Caco-2 (cell line): ENCODE measurements at regions not wholly inside any gene's neighbourhood (a gene's known extent, or its start where the extent isn't known, plus 50 kb on each side); places are given as distances from the start of the nearest gene placed in this dataset.

Source experiments
- BruUV-seq: library from RNA; stranded (reverse); fragments of 400-500 nt; replicated peaks from 2 replicates; lab custom pipeline; 2021; lab: Mats Ljungman, UMichigan
- CTCF ChIA-PET: fragments of 300-600 bp; sonication (Branson Sonifier 250); formaldehyde crosslinking; loops from one replicate; lab custom pipeline; 2022; ENCODE audit warnings: antibody characterized with exemption; lab: Charles Lee
- POLR2A ChIA-PET: fragments of 300-600 bp; sonication (Branson Sonifier 250); formaldehyde crosslinking; loops from one replicate; lab custom pipeline; 2022; ENCODE audit warnings: antibody characterized with exemption; lab: Charles Lee
- DNase-seq, 2 experiments: peaks; one replicate each; pipeline versions ENCODE4 v3.0.0 to v3.0.0-alpha.2; 2020 to 2022
- H3K27me3 ChIP-seq: replicated peaks from 2 replicates; pipeline ENCODE4 v1.6.0; 2011; ENCODE audit warnings: low read length; ENCODE audit not compliant: control insufficient read depth, insufficient read depth
- H3K36me3 ChIP-seq: 2 replicates; pipeline ENCODE4 v1.5.1; 2011; ENCODE audit warnings: low read length; ENCODE audit not compliant: control insufficient read depth, insufficient read depth
- H3K4me1 ChIP-seq: fragments of 250-450 bp; sonication (Bioruptor Pico); 2 replicates; pipeline ENCODE4 v1.5.1; 2020; ENCODE audit warnings: mild to moderate bottlenecking
- H3K4me3 ChIP-seq: 2 replicates; pipeline ENCODE4 v1.5.1; 2011; ENCODE audit warnings: low read depth, mild to moderate bottlenecking, control low read depth, low read length
- H3K9me3 ChIP-seq: fragments of 250-450 bp; sonication (Bioruptor Pico); 2 replicates; pipeline ENCODE4 v1.5.1; 2020; ENCODE audit warnings: mild to moderate bottlenecking, moderate library complexity
- H3K27ac Mint-ChIP-seq: one replicate; pipeline ENCODE4 v1.8.0; 2022; ENCODE audit warnings: mixed read lengths; ENCODE audit not compliant: unreplicated experiment
- H3K27me3 Mint-ChIP-seq: one replicate; pipeline ENCODE4 v1.8.0; 2022; ENCODE audit warnings: mixed read lengths; ENCODE audit not compliant: insufficient read depth, unreplicated experiment
- H3K36me3 Mint-ChIP-seq: one replicate; pipeline ENCODE4 v1.8.0; 2022; ENCODE audit warnings: mild to moderate bottlenecking, mixed read lengths; ENCODE audit not compliant: insufficient read depth, unreplicated experiment
- H3K4me1 Mint-ChIP-seq: one replicate; pipeline ENCODE4 v1.8.0; 2022; ENCODE audit warnings: low read depth, mixed read lengths; ENCODE audit not compliant: unreplicated experiment
- H3K4me3 Mint-ChIP-seq: one replicate; pipeline ENCODE4 v1.8.0; 2022; ENCODE audit warnings: mild to moderate bottlenecking, moderate library complexity, mixed read lengths; ENCODE audit not compliant: unreplicated experiment
- H3K9me3 Mint-ChIP-seq: one replicate; pipeline ENCODE4 v1.8.0; 2022; ENCODE audit warnings: mixed read lengths; ENCODE audit not compliant: unreplicated experiment
- CTCF ChIP-seq, 2 experiments: fragments of 200-600 bp in 1 of 2; IDR thresholded peaks; 1 replicate in 1 of 2; 2 replicates in 1 of 2; pipeline versions ENCODE4 v1.5.1 to v1.8.0; 2011 to 2022; ENCODE audit warnings: antibody characterized with exemption in 1 of 2, control low read depth in 1 of 2, inconsistent platforms in 1 of 2, low read depth in 1 of 2, low read length in 1 of 2, mild to moderate bottlenecking in 1 of 2, moderate library complexity in 1 of 2; ENCODE audit not compliant: insufficient read depth in 1 of 2, severe bottlenecking in 1 of 2, unreplicated experiment in 1 of 2
- intact Hi-C: fragments of 100-400 bp; cut with micrococcal nuclease; formaldehyde crosslinking; loops from one replicate; pipeline ENCODE4 v1.10.0; 2022; ENCODE audit not compliant: unreplicated experiment

GRCh38 chr12:115103884-115104883 lies 420.2 kb upstream of the TBX3 start:
- no peaks in the 10 kb centered on the region for H3K36me3 Mint-ChIP-seq

GRCh38 chr12:115102450-115102849 lies 418.5 kb upstream of the TBX3 start:
- no TSS peak for BruUV-seq
- no peak for TF ChIP-seq CTCF (IDR thresholded peaks at IDR 0.05; ENCODE audit: insufficient read depth in 1 of 2, low read depth in 1 of 2, low read length in 1 of 2, severe bottlenecking in 1 of 2, unreplicated experiment in 1 of 2)
- Mint-ChIP-seq H3K4me1 (no peaks in the 10 kb centered on the region), H3K27ac (no peak overlapping the region), H3K36me3 (no peaks in the 10 kb centered on the region), H3K9me3 (no peaks in the 10 kb centered on the region), H3K4me3 (no peak overlapping the region), H3K27me3 (no peaks in the 10 kb centered on the region)
- Histone ChIP-seq H3K36me3 (no peaks in the 10 kb centered on the region), H3K4me3 (no peak overlapping the region), H3K9me3 (peaks cover 5% of the 10 kb centered on the region; the same call in 1 of the 2 replicates), H3K27me3 (no peaks in the 10 kb centered on the region), H3K4me1 (no peaks in the 10 kb centered on the region)
- ChIA-PET POLR2A (no interaction called here), CTCF (no interaction called here)
- intact Hi-C loops = no loop called here
- DNase-seq = no peak

More at GRCh38 chr12:115103884-115104883, 420.2 kb upstream of the TBX3 start:
- Mint-ChIP-seq H3K4me3 (no peak overlapping the region), H3K4me1 (no peaks in the 10 kb centered on the region), H3K9me3 (no peaks in the 10 kb centered on the region), H3K27ac (no peak overlapping the region), H3K27me3 (no peaks in the 10 kb centered on the region)
- no TSS peak for BruUV-seq
- H3K4me1 ChIP-seq = no peaks in the 10 kb centered on the region
- no peak for TF ChIP-seq CTCF (IDR thresholded peaks at IDR 0.05; ENCODE audit: insufficient read depth in 1 of 2, low read depth in 1 of 2, low read length in 1 of 2, severe bottlenecking in 1 of 2, unreplicated experiment in 1 of 2)
- intact Hi-C loops = no loop called here
- no peaks in the 10 kb centered on the region for H3K27me3 ChIP-seq
- no peak for DNase-seq
- H3K4me3 ChIP-seq = no peak overlapping the region
- CTCF ChIA-PET = no interaction called here
- no peaks in the 10 kb centered on the region for H3K36me3 ChIP-seq
- H3K9me3 ChIP-seq = no peaks in the 10 kb centered on the region
- POLR2A ChIA-PET = no interaction called here

GRCh38 chr12:115101520-115101919 lies 417.5 kb upstream of the TBX3 start:
- CTCF ChIA-PET = no interaction called here
- no peak overlapping the region for H3K4me3 Mint-ChIP-seq
- intact Hi-C loops = no loop called here
- no peak overlapping the region for H3K4me3 ChIP-seq
- no peak overlapping the region for H3K27ac Mint-ChIP-seq
- no peaks in the 10 kb centered on the region for H3K4me1 ChIP-seq
- DNase-seq = no peak
- H3K36me3 Mint-ChIP-seq = no peaks in the 10 kb centered on the region
- H3K4me1 Mint-ChIP-seq = no peaks in the 10 kb centered on the region
- no peaks in the 10 kb centered on the region for H3K9me3 Mint-ChIP-seq
- TF ChIP-seq CTCF (IDR thresholded peaks at IDR 0.05; ENCODE audit: insufficient read depth in 1 of 2, low read depth in 1 of 2, low read length in 1 of 2, severe bottlenecking in 1 of 2, unreplicated experiment in 1 of 2) = no peak
- H3K27me3 ChIP-seq = no peaks in the 10 kb centered on the region
- no TSS peak for BruUV-seq
- no peaks in the 10 kb centered on the region for H3K27me3 Mint-ChIP-seq
- peaks cover 5% of the 10 kb centered on the region; the same call in 1 of the 2 replicates for H3K9me3 ChIP-seq
- H3K36me3 ChIP-seq = no peaks in the 10 kb centered on the region
- POLR2A ChIA-PET = no interaction called here
